Loucy (cell line): ENCODE measurements at regions not wholly inside any gene's neighbourhood (a gene's known extent, or its start where the extent isn't known, plus 50 kb on each side); places are given as distances from the start of the nearest gene placed in this dataset.
"Not testable (repeated sequence)": the region's sequence is repeated elsewhere in the genome, so short reads cannot be mapped to it uniquely, and the experiment has no call there.

ENCODE experiments used
- H2AFZ ChIP-seq: fragments of 200-600 bp; sonication (generic); 2 replicates; pipeline ENCODE4 v1.6.0; 2016; ENCODE audit warnings: antibody characterized with exemption, mild to moderate bottlenecking, low read length, moderate library complexity
- H3F3A ChIP-seq: fragments of 200-600 bp; 2 replicates; pipeline ENCODE4 v1.6.0; 2016; ENCODE audit warnings: antibody characterized with exemption, low read depth, mild to moderate bottlenecking
- H3K27me3 ChIP-seq: fragments of 200-600 bp; sonication (generic); 2 replicates; pipeline ENCODE4 v1.6.1; 2014; ENCODE audit warnings: low read length, mild to moderate bottlenecking; ENCODE audit not compliant: insufficient read depth, poor library complexity, severe bottlenecking
- H3K36me3 ChIP-seq: fragments of 200-600 bp; sonication (generic); 2 replicates; pipeline ENCODE4 v1.6.1; 2016; ENCODE audit warnings: low read length; ENCODE audit not compliant: insufficient read depth
- H3K4me1 ChIP-seq: fragments of 200-600 bp; sonication (generic); 2 replicates; pipeline ENCODE4 v1.5.1; 2014; ENCODE audit warnings: low read length, mild to moderate bottlenecking; ENCODE audit not compliant: insufficient read depth, poor library complexity, severe bottlenecking
- H3K4me2 ChIP-seq: fragments of 200-600 bp; sonication (generic); 2 replicates; pipeline ENCODE4 v1.6.0; 2014; ENCODE audit warnings: antibody characterized with exemption, low read length, low read depth, mild to moderate bottlenecking; ENCODE audit not compliant: poor library complexity, severe bottlenecking
- H3K4me3 ChIP-seq: fragments of 200-600 bp; sonication (generic); 2 replicates; pipeline ENCODE4 v1.5.1; 2014; ENCODE audit warnings: low read length, mild to moderate bottlenecking, mixed read lengths; ENCODE audit not compliant: poor library complexity, severe bottlenecking
- H3K79me2 ChIP-seq: fragments of 200-600 bp; sonication (generic); 2 replicates; pipeline ENCODE4 v1.6.1; 2014; ENCODE audit warnings: low read length; ENCODE audit not compliant: insufficient read depth
- H3K9ac ChIP-seq: fragments of 200-600 bp; sonication (generic); 2 replicates; pipeline ENCODE4 v1.6.0; 2014; ENCODE audit warnings: mild to moderate bottlenecking, low read depth, low read length, moderate library complexity; ENCODE audit not compliant: poor library complexity, severe bottlenecking
- H3K9me2 ChIP-seq: fragments of 200-600 bp; sonication (generic); replicated peaks from 2 replicates; pipeline ENCODE4 v1.6.1; 2016; ENCODE audit warnings: low read depth, low read length, mixed read lengths
- H3K9me3 ChIP-seq: fragments of 200-600 bp; sonication (generic); 2 replicates; pipeline ENCODE4 v1.6.1; 2014; ENCODE audit warnings: mild to moderate bottlenecking, antibody characterized with exemption, low read length, low read depth; ENCODE audit not compliant: insufficient read depth
- H4K20me1 ChIP-seq: fragments of 200-600 bp; sonication (generic); 2 replicates; pipeline ENCODE4 v1.6.0; 2014; ENCODE audit warnings: antibody characterized with exemption, low read length, mild to moderate bottlenecking; ENCODE audit not compliant: insufficient read depth, poor library complexity, severe bottlenecking
- CTCF ChIP-seq: fragments of 200-600 bp; sonication (generic); conservative IDR thresholded peaks from 2 replicates; pipeline ENCODE4 v1.5.1; 2014; ENCODE audit warnings: mild to moderate bottlenecking, antibody characterized with exemption, low read length
- EZH2phosphoT487 ChIP-seq: fragments of 200-600 bp; IDR thresholded peaks from 2 replicates; pipeline ENCODE4 v1.6.1; 2018; ENCODE audit warnings: antibody characterized with exemption, mild to moderate bottlenecking, moderate library complexity, borderline replicate concordance

GRCh38 chr4:118587946-118588345 is 97.2 kb upstream of the METTL14 start:
- H3K9me2 ChIP-seq: no peaks in the 10 kb centered on the region
- H3K79me2 ChIP-seq: peaks cover 9% of the 10 kb centered on the region; the same call in 1 of the 2 replicates
- no peaks in the 10 kb centered on the region for H3K36me3 ChIP-seq
- H3K27me3 ChIP-seq: peaks cover 26% of the 10 kb centered on the region
- H4K20me1 ChIP-seq: no peaks in the 10 kb centered on the region
- no peak overlapping the region for H3K4me3 ChIP-seq
- H3K9me3 ChIP-seq: no peaks in the 10 kb centered on the region
- TF ChIP-seq EZH2phosphoT487 (no peak), CTCF (no peak)
- H3F3A ChIP-seq: no peaks in the 10 kb centered on the region
- H3K9ac ChIP-seq: no peak overlapping the region
- peaks cover 13% of the 10 kb centered on the region for H3K4me1 ChIP-seq
- H2AFZ ChIP-seq: no peak overlapping the region
- H3K4me2 ChIP-seq: no peak overlapping the region

GRCh38 chr4:118589471-118590055 is 95.6 kb upstream of the METTL14 start:
- Histone ChIP-seq H3K4me3 (no peak overlapping the region), H3K79me2 (peaks cover 9% of the 10 kb centered on the region; the same call in 1 of the 2 replicates), H3K4me2 (no peak overlapping the region), H4K20me1 (no peaks in the 10 kb centered on the region), H3K9me3 (no peaks in the 10 kb centered on the region), H3K9ac (no peak overlapping the region), H3F3A (no peaks in the 10 kb centered on the region), H3K36me3 (no peaks in the 10 kb centered on the region), H3K27me3 (peaks cover 26% of the 10 kb centered on the region), H3K9me2 (no peaks in the 10 kb centered on the region), H2AFZ (no peak overlapping the region), H3K4me1 (peaks cover 8% of the 10 kb centered on the region)
- no peak for TF ChIP-seq CTCF
- no peak for TF ChIP-seq EZH2phosphoT487

DNA sequence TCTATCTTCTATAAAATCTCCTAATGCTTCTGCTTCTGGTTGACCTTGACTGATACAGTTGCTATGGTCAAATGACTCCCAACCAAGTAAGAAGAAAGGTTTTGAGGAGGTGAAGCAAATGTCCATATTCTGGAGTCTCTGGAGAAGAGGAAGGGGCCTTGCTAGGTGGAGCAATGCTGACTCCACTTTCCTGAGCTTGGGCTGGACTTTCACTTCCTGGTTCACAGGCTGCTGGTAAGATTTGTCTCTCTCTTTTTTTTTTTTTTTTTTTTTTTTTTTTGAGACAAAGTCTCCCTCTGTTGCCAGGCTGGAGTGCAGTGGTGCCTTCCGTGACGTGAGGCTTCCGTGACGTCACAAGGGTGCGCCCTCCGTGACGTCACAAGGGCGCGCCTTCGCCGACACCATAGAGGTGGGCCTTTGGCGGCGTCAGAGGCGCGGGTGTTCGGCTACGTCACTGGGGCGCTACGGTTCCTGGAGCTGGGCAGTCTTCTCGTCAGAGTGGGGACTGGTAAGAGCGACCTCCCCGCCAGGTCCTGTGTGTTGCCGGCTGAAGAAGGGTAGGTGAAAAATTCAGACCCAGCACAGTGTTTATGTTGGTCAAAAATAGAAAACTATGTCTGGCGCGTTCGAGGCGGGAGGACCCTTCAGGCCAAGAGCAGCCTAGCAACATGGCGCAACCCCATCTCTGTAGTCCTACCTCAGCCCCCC is 93.7 kb upstream of the METTL14 start:
- Histone ChIP-seq H3K9ac (peak overlapping the region; percentile 70), H3K27me3 (peaks cover 26% of the 10 kb centered on the region), H3K4me3 (peak overlapping the region; percentile 75), H2AFZ (peak overlapping the region; percentile 78), H3K4me2 (peak overlapping the region; percentile 79)
- not testable (repeated sequence) for H3F3A ChIP-seq, H3K79me2 ChIP-seq, H3K9me3 ChIP-seq, H3K4me1 ChIP-seq, H4K20me1 ChIP-seq, H3K36me3 ChIP-seq, H3K9me2 ChIP-seq
- 0 out of 2 replicates have a peak, but pooled peaks have one; percentile 11 for TF ChIP-seq CTCF

- H3K9ac ChIP-seq: peak overlapping the region; percentile 70
These were observed 92.9 kb upstream of the METTL14 start for GRCh38 chr4:118592289-118592688.

GRCh38 chr4:118595883-118596282 is 89.3 kb upstream of the METTL14 start:
- not testable (repeated sequence) for H3K27me3 ChIP-seq, H3K4me1 ChIP-seq, H3K9ac ChIP-seq, H3K4me3 ChIP-seq, H2AFZ ChIP-seq, H3K79me2 ChIP-seq, H3K36me3 ChIP-seq, H3K9me2 ChIP-seq, H3K9me3 ChIP-seq, H3F3A ChIP-seq, H3K4me2 ChIP-seq, H4K20me1 ChIP-seq

More at GRCh38 chr4:118592289-118592688, 92.9 kb upstream of the METTL14 start:
- peak overlapping the region; percentile 75 for H3K4me3 ChIP-seq
- H3K4me2 ChIP-seq: peak overlapping the region; percentile 79
- H3F3A ChIP-seq, H3K4me1 ChIP-seq, H3K9me3 ChIP-seq, H3K79me2 ChIP-seq, H3K36me3 ChIP-seq, H4K20me1 ChIP-seq, H3K9me2 ChIP-seq, H2AFZ ChIP-seq: not testable (repeated sequence)
- peaks cover 24% of the 10 kb centered on the region for H3K27me3 ChIP-seq
